Neural crest cell (in vitro differentiated cells): ENCODE measurements at regions not wholly inside any gene's neighbourhood (a gene's known extent, or its start where the extent isn't known, plus 50 kb on each side); places are given as distances from the start of the nearest gene placed in this dataset.

ENCODE experiments used
- DNase-seq: peaks from one replicate; pipeline ENCODE4 v3.0.0; 2021; ENCODE audit warnings: low read depth, mixed read lengths, low spot score
- H3K27ac Mint-ChIP-seq: one replicate; pipeline ENCODE4 v1.8.0; 2021; ENCODE audit warnings: mild to moderate bottlenecking, mixed read lengths; ENCODE audit not compliant: unreplicated experiment
- H3K27me3 Mint-ChIP-seq: 2 replicates; pipeline ENCODE4 v1.8.0; 2021; ENCODE audit warnings: low read depth, mild to moderate bottlenecking, mixed read lengths
- H3K36me3 Mint-ChIP-seq: 2 replicates; pipeline ENCODE4 v1.8.0; 2021; ENCODE audit warnings: low read depth, mild to moderate bottlenecking, mixed read lengths
- H3K4me1 Mint-ChIP-seq: 2 replicates; pipeline ENCODE4 v1.8.0; 2021; ENCODE audit warnings: mixed read lengths
- H3K4me3 Mint-ChIP-seq: one replicate; pipeline ENCODE4 v1.8.0; 2021; ENCODE audit warnings: mild to moderate bottlenecking, mixed read lengths
- H3K9me3 Mint-ChIP-seq: 2 replicates; pipeline ENCODE4 v1.8.0; 2021; ENCODE audit warnings: mixed read lengths
- TF ChIP-seq, protein P1 (sequence below): fragments of 200-600 bp; sonication (generic); conservative IDR thresholded peaks from 2 replicates; pipeline ENCODE4 v1.5.0; 2021; ENCODE audit warnings: antibody characterized with exemption, mild to moderate bottlenecking

DNA sequence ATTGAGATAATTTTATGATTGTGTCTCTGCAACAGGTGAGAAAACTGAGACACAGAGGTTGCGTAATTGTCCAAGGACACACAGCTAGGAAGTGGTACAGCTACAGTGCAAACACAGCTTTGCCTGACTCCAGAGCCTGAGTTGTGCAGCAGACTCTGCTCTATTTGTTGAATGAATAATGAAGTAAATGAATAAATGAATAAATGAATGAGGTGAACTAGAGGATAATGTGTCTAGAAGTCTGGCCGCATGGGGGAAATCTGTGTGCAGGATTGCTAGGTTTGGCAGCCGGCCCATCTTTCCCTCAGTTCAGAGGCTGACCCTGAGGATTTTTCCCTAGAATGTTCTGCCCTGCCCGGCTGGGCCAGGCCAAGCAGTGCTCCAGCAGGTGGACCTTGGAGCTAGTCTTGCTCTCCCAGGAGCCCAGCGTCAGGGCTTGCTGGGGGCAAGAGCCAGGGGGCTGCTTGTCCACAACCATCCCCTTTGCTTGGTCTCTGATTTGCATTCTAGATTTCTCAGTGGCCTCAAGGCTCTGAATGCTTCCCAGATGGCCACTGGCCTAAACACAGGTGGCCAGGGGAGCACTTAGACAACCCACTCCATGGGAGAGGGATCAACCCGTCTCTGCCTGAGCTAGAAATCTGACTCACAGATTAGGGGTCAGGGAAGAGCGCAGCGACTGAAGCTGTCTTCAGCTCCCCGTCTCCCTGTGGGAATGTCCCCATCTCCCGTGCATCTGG, 225.2 kb downstream of the C12orf75 start:
- no peak for DNase-seq
- peaks cover 6% of the 10 kb centered on the region for H3K9me3 Mint-ChIP-seq
- H3K36me3 Mint-ChIP-seq: no peaks in the 10 kb centered on the region
- H3K27me3 Mint-ChIP-seq: no peaks in the 10 kb centered on the region
- H3K4me3 Mint-ChIP-seq: no peak overlapping the region
- TF ChIP-seq, protein P1, sequence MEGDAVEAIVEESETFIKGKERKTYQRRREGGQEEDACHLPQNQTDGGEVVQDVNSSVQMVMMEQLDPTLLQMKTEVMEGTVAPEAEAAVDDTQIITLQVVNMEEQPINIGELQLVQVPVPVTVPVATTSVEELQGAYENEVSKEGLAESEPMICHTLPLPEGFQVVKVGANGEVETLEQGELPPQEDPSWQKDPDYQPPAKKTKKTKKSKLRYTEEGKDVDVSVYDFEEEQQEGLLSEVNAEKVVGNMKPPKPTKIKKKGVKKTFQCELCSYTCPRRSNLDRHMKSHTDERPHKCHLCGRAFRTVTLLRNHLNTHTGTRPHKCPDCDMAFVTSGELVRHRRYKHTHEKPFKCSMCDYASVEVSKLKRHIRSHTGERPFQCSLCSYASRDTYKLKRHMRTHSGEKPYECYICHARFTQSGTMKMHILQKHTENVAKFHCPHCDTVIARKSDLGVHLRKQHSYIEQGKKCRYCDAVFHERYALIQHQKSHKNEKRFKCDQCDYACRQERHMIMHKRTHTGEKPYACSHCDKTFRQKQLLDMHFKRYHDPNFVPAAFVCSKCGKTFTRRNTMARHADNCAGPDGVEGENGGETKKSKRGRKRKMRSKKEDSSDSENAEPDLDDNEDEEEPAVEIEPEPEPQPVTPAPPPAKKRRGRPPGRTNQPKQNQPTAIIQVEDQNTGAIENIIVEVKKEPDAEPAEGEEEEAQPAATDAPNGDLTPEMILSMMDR: no peak
- no peak overlapping the region for H3K27ac Mint-ChIP-seq
- peaks cover 24% of the 10 kb centered on the region for H3K4me1 Mint-ChIP-seq

DNA sequence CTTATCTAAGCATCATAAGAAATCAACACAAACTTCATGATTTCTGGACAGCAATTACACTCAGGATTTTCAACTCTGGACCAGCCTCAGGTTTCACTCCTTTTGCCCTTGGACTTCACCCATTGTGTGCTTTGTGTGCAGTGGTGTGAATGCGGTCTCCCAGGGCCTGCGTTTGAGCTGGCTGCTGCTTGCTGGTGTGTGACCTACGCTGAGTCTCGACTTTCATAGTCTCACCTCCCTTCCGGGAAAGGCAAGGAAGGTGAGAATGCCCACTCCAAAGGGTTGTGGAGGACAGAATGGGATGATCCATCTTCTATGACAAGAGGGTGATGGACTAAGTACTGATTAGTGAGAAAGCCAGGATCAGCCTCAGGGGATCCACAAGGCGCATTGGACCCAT, 228.8 kb downstream of the C12orf75 start:
- H3K4me1 Mint-ChIP-seq: peaks cover 19% of the 10 kb centered on the region
- no peaks in the 10 kb centered on the region for H3K27me3 Mint-ChIP-seq
- DNase-seq: no peak
- H3K9me3 Mint-ChIP-seq: no peaks in the 10 kb centered on the region
- TF ChIP-seq, protein P1: no peak
- no peaks in the 10 kb centered on the region for H3K36me3 Mint-ChIP-seq
- no peak overlapping the region for H3K27ac Mint-ChIP-seq
- H3K4me3 Mint-ChIP-seq: no peak overlapping the region

DNA sequence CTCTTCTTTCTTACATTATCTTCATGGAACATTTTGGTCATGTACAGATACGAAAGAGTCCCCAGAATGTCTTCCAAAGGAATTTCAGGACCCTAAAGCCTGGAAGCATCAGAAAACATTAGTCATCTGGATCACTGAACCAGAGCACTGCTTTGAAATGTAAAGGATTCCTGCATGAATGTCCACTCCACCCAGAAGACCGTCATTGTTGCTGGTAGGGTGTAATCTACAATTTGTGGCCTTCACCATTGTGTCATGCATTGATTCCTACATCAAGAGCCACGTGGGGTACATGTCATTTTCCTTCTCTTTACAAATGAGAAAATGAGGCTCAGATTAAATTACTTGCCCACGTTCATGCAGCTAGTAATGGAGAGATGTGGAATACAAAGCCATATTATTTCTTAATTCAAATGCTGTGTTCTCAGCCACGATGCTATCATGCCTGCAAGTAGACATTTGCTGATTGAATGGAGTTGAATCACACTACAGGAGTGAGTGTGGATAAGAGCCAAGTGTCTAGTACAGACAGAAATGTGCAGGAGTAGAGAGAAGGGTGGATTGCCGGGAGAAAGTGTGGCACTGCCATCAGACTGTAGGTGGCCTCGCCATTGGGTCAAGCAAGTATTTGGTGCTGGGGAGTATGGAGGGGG, 231.2 kb downstream of the C12orf75 start:
- Mint-ChIP-seq H3K36me3 (no peaks in the 10 kb centered on the region), H3K27me3 (no peaks in the 10 kb centered on the region), H3K27ac (no peak overlapping the region), H3K9me3 (no peaks in the 10 kb centered on the region), H3K4me1 (peaks cover 11% of the 10 kb centered on the region), H3K4me3 (no peak overlapping the region)
- TF ChIP-seq, protein P1: peak; percentile 16
- no peak for DNase-seq

DNA sequence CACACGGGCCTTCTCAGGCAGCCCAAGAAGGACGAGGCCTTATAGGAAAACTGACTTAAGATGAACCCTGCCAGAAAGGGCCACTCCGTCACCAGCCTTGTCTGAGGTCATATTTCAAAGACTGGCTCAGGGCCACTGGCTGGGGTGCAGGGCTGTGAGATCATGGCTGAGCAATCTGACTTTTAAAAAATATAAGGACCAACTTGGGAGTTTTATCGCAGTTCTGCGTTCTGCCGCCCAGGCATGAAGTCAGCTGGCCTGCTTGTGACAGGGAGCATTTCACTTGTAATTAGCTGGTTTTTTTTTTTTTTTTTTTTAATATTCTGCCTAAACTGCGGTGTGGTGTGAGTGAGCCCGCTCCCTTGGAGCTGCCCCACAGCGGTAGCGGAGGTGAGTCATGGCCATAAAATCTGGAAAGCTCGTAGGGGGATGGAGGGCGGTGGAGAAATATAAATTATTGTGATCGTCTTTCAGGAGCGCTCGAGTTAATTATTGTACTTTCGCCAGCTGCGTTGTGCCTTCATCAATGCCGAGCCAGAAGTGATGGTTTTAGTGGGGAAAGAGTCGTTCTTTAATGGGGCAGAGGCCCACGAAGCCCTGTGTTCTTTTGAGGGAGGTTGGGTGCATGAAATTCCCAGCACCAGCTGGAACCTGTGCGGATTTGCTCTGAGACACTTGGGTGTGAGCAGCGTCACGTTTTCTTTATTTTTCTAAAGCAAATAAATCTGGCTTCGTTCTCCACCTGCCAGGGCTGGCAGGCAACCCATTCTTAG, 231.9 kb downstream of the C12orf75 start:
- no peak for DNase-seq
- no peak overlapping the region for H3K4me3 Mint-ChIP-seq
- no peaks in the 10 kb centered on the region for H3K27me3 Mint-ChIP-seq
- peaks cover 11% of the 10 kb centered on the region for H3K4me1 Mint-ChIP-seq
- no peaks in the 10 kb centered on the region for H3K9me3 Mint-ChIP-seq
- H3K27ac Mint-ChIP-seq: no peak overlapping the region
- TF ChIP-seq, protein P1: no peak
- H3K36me3 Mint-ChIP-seq: no peaks in the 10 kb centered on the region

DNA sequence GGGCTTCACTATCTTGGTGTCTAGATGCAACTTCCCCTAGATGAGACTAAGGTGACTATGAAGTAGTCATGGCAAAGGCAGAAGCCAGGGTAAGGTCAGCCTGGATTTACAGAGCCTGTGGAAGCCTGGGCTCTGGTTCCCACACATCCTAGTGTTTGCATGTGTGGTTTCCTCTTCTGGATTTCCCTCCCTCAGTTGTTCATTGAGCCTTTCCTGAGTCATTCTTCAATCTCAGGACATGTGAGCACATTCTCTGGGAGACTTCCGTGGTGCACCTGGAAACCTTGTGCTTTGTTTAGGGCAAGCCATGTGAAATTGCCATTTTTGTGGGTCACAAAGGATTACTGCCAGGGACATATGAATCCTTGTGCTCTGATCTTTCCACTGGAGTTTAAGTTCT, 236.6 kb downstream of the C12orf75 start:
- Mint-ChIP-seq H3K27ac (no peak overlapping the region), H3K27me3 (no peaks in the 10 kb centered on the region)
- TF ChIP-seq, protein P1: no peak

More for the DNA sequence above, 236.6 kb downstream of the C12orf75 start:
- no peak for DNase-seq
- Mint-ChIP-seq H3K36me3 (no peaks in the 10 kb centered on the region), H3K4me1 (peaks cover 7% of the 10 kb centered on the region), H3K9me3 (no peaks in the 10 kb centered on the region), H3K4me3 (no peak overlapping the region)
